ENCODE measurements at regions not wholly inside any gene's neighbourhood (a gene's known extent, or its start where the extent isn't known, plus 50 kb on each side); places are given as distances from the start of the nearest gene placed in this dataset.

DNA sequence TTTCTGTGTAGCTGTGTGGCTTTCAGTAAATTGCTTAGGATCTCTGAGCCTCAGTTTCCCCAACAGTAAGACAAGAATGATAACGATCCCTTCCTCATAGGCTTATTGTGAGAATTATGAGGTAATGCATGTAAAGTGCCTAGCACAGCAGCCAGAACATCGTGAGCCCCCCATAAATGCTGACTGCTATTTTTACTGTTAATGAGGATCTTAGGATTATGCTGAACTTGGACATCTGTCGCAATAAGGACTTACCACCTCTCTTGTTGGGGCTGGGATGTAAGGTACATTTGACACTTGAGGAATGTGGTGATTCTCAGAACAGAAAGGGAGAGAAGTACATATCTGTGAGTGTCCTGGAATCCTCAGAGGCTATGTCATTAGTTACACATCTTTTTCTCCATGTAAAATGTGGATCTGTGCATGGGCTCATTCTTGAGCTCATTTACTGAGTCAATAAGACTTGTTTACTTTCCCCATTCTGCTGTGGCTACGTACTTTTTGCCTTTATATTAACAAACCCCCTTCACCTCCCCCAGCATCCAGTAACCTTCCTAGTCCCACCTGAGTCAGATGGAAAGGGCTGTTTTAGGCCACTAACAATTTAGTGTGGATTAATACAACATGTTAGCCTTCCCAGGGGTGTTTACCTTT, 64.4 kb upstream of the PLEKHG1 start:
- no peak overlapping the region for H3K9ac ChIP-seq (ENCODE audit: low read length)
- H2BK120ac ChIP-seq (ENCODE audit: insufficient read depth, low read length, poor library complexity), result no peak overlapping the region
- H3K27ac ChIP-seq (ENCODE audit: low read depth, low read length), result no peak overlapping the region
- H3K14ac ChIP-seq (ENCODE audit: low read length), result no peak overlapping the region
- H4K12ac ChIP-seq (ENCODE audit: low read depth, low read length), result no peak overlapping the region
- no peaks in the 10 kb centered on the region for H3K9me3 ChIP-seq (ENCODE audit: insufficient read depth, low read depth, low read length)
- H3K4me3 ChIP-seq (ENCODE audit: low read depth, low read length), result no peak overlapping the region
- H4K91ac ChIP-seq (ENCODE audit: low read depth, low read length), result no peak overlapping the region
- no peaks in the 10 kb centered on the region for H3K4me1 ChIP-seq (ENCODE audit: control insufficient read depth in 1 of 2, insufficient read depth in 2 of 2, low read length in 2 of 2)
- H3K4ac ChIP-seq (ENCODE audit: low read depth, low read length), result no peak overlapping the region
- no peak overlapping the region for H2BK12ac ChIP-seq (ENCODE audit: low read length)
- H3K4me2 ChIP-seq (ENCODE audit: low read length), result no peak overlapping the region
- H2BK5ac ChIP-seq (ENCODE audit: low read depth, low read length, poor library complexity), result no peak overlapping the region
- no peak overlapping the region for H2AFZ ChIP-seq (ENCODE audit: insufficient read depth, low read length, poor library complexity)
- WGBS (ENCODE audit: extremely low coverage, insufficient coverage, insufficient read length), result no CpG with 5 or more reads among the region's 4 CpGs
- H3K23ac ChIP-seq (ENCODE audit: low read length), result no peak overlapping the region
- no peaks in the 10 kb centered on the region for H3K36me3 ChIP-seq (ENCODE audit: control insufficient read depth in 1 of 2, insufficient read depth in 2 of 2, low read length in 2 of 2)
- no peaks in the 10 kb centered on the region for H3K79me2 ChIP-seq (ENCODE audit: control insufficient read depth, insufficient read depth, low read length, poor library complexity)
- H4K8ac ChIP-seq (ENCODE audit: low read depth, low read length), result no peak overlapping the region
- H3K18ac ChIP-seq (ENCODE audit: low read length), result no peak overlapping the region
- no peak overlapping the region for H2AK5ac ChIP-seq (ENCODE audit: low read length)
- no peak for DNase-seq
- no peaks in the 10 kb centered on the region for H3K27me3 ChIP-seq (ENCODE audit: insufficient read depth, low read length)
- no peaks in the 10 kb centered on the region for H3K79me1 ChIP-seq (ENCODE audit: low read length)

DNA sequence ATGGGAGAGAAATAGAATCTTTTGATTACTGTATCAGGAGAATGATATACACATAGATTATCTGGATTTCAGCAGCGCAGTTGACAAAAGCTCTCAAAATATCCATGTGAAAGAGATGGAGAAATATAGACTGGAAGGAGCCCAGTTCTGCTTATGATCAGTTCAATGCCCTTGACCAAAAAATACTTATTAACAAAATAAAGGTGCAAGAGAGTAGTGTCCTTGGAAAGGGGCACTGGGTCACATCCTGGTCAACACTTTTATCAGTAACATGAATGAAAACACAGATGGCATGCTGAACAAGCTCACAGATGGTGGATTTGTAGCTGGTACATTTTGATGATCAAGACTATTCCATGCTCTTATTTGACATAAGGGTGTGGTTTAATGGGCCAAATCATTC, 63.9 kb upstream of the PLEKHG1 start:
- H3K9ac ChIP-seq (ENCODE audit: low read length), result no peak overlapping the region
- H2BK12ac ChIP-seq (ENCODE audit: low read length), result no peak overlapping the region
- H2BK120ac ChIP-seq (ENCODE audit: insufficient read depth, low read length, poor library complexity), result no peak overlapping the region
- no peaks in the 10 kb centered on the region for H3K79me2 ChIP-seq (ENCODE audit: control insufficient read depth, insufficient read depth, low read length, poor library complexity)
- no peaks in the 10 kb centered on the region for H3K79me1 ChIP-seq (ENCODE audit: low read length)
- no CpG with 5 or more reads among the region's 1 CpG for WGBS (ENCODE audit: extremely low coverage, insufficient coverage, insufficient read length)
- no peak overlapping the region for H3K4ac ChIP-seq (ENCODE audit: low read depth, low read length)
- no peak overlapping the region for H4K91ac ChIP-seq (ENCODE audit: low read depth, low read length)
- no peak overlapping the region for H4K12ac ChIP-seq (ENCODE audit: low read depth, low read length)
- H3K27me3 ChIP-seq (ENCODE audit: insufficient read depth, low read length), result no peaks in the 10 kb centered on the region
- no peak overlapping the region for H3K18ac ChIP-seq (ENCODE audit: low read length)
- H4K8ac ChIP-seq (ENCODE audit: low read depth, low read length), result no peak overlapping the region
- H3K23ac ChIP-seq (ENCODE audit: low read length), result no peak overlapping the region
- H3K9me3 ChIP-seq (ENCODE audit: insufficient read depth, low read depth, low read length), result no peaks in the 10 kb centered on the region
- no peak overlapping the region for H2BK5ac ChIP-seq (ENCODE audit: low read depth, low read length, poor library complexity)
- H2AK5ac ChIP-seq (ENCODE audit: low read length), result no peak overlapping the region
- H3K4me1 ChIP-seq (ENCODE audit: control insufficient read depth in 1 of 2, insufficient read depth in 2 of 2, low read length in 2 of 2), result no peaks in the 10 kb centered on the region
- H3K4me3 ChIP-seq (ENCODE audit: low read depth, low read length), result no peak overlapping the region
- no peak overlapping the region for H3K14ac ChIP-seq (ENCODE audit: low read length)
- H2AFZ ChIP-seq (ENCODE audit: insufficient read depth, low read length, poor library complexity), result no peak overlapping the region
- DNase-seq, result no peak
- H3K4me2 ChIP-seq (ENCODE audit: low read length), result no peak overlapping the region
- no peak overlapping the region for H3K27ac ChIP-seq (ENCODE audit: low read depth, low read length)
- no peaks in the 10 kb centered on the region for H3K36me3 ChIP-seq (ENCODE audit: control insufficient read depth in 1 of 2, insufficient read depth in 2 of 2, low read length in 2 of 2)

DNA sequence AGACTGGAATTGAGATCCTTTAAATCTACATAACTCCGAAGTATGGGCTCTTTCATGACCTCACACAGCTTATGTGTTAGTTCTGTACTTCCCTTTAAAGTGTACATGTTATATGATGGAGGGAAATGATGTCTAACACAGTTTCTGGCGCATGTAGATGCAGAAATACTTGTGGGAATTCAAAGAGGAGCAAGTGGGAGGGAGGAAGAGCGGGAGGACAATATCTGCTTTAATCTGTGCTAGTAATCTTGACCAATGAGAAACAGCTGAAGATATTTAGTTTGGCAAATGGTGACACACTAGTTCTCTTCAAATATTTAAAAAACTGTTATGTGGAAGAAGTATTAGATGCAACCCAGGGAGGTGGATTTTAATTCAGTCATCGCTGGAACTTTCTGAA, 62.9 kb upstream of the PLEKHG1 start:
- Histone ChIP-seq H4K91ac (ENCODE audit: low read depth, low read length) (no peak overlapping the region), H2BK120ac (ENCODE audit: insufficient read depth, low read length, poor library complexity) (no peak overlapping the region), H2BK12ac (ENCODE audit: low read length) (no peak overlapping the region), H3K79me1 (ENCODE audit: low read length) (no peaks in the 10 kb centered on the region), H3K27ac (ENCODE audit: low read depth, low read length) (no peak overlapping the region), H3K4me2 (ENCODE audit: low read length) (no peak overlapping the region), H3K36me3 (ENCODE audit: control insufficient read depth in 1 of 2, insufficient read depth in 2 of 2, low read length in 2 of 2) (no peaks in the 10 kb centered on the region), H3K18ac (ENCODE audit: low read length) (no peak overlapping the region), H3K4ac (ENCODE audit: low read depth, low read length) (no peak overlapping the region), H3K27me3 (ENCODE audit: insufficient read depth, low read length) (no peaks in the 10 kb centered on the region), H2AFZ (ENCODE audit: insufficient read depth, low read length, poor library complexity) (no peak overlapping the region), H2BK5ac (ENCODE audit: low read depth, low read length, poor library complexity) (no peak overlapping the region), H3K14ac (ENCODE audit: low read length) (no peak overlapping the region), H3K79me2 (ENCODE audit: control insufficient read depth, insufficient read depth, low read length, poor library complexity) (no peaks in the 10 kb centered on the region), H3K4me3 (ENCODE audit: low read depth, low read length) (no peak overlapping the region), H2AK5ac (ENCODE audit: low read length) (no peak overlapping the region), H4K8ac (ENCODE audit: low read depth, low read length) (no peak overlapping the region), H3K23ac (ENCODE audit: low read length) (no peak overlapping the region), H3K9me3 (ENCODE audit: insufficient read depth, low read depth, low read length) (no peaks in the 10 kb centered on the region), H3K4me1 (ENCODE audit: control insufficient read depth in 1 of 2, insufficient read depth in 2 of 2, low read length in 2 of 2) (no peaks in the 10 kb centered on the region), H3K9ac (ENCODE audit: low read length) (no peak overlapping the region), H4K12ac (ENCODE audit: low read depth, low read length) (no peak overlapping the region)
- no CpG with 5 or more reads among the region's 4 CpGs for WGBS (ENCODE audit: extremely low coverage, insufficient coverage, insufficient read length)
- no peak for DNase-seq

DNA sequence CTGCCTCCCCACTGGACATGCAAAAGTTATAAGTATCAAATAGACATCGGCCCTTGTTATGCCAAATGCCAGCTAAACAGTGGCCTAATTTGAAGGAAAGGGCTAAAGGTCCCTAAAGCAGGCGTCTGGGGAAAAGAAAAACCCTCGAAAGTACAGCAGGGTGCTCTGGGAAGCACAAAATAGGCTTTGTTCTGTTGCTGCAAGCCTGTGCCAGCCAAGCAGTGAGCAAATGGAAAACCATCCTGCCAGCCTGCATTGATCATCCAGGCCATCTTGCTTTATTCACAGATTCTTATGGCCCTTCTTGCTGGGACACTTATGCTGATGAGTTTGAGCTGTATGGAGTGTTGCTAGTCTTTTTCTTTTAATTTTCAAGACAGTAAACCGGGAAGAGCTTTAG, 62.2 kb upstream of the PLEKHG1 start:
- H3K4me1 ChIP-seq (ENCODE audit: control insufficient read depth in 1 of 2, insufficient read depth in 2 of 2, low read length in 2 of 2), result no peaks in the 10 kb centered on the region
- H2AFZ ChIP-seq (ENCODE audit: insufficient read depth, low read length, poor library complexity), result no peak overlapping the region
- H4K8ac ChIP-seq (ENCODE audit: low read depth, low read length), result no peak overlapping the region
- H3K4me2 ChIP-seq (ENCODE audit: low read length), result no peak overlapping the region
- no peak overlapping the region for H3K27ac ChIP-seq (ENCODE audit: low read depth, low read length)
- no peak overlapping the region for H3K23ac ChIP-seq (ENCODE audit: low read length)
- H3K79me1 ChIP-seq (ENCODE audit: low read length), result no peaks in the 10 kb centered on the region
- no peak overlapping the region for H4K91ac ChIP-seq (ENCODE audit: low read depth, low read length)
- no peak overlapping the region for H4K12ac ChIP-seq (ENCODE audit: low read depth, low read length)
- no CpG with 5 or more reads among the region's 4 CpGs for WGBS (ENCODE audit: extremely low coverage, insufficient coverage, insufficient read length)
- no peaks in the 10 kb centered on the region for H3K27me3 ChIP-seq (ENCODE audit: insufficient read depth, low read length)
- no peak overlapping the region for H3K4ac ChIP-seq (ENCODE audit: low read depth, low read length)
- H3K36me3 ChIP-seq (ENCODE audit: control insufficient read depth in 1 of 2, insufficient read depth in 2 of 2, low read length in 2 of 2), result no peaks in the 10 kb centered on the region
- H2AK5ac ChIP-seq (ENCODE audit: low read length), result no peak overlapping the region
- no peaks in the 10 kb centered on the region for H3K9me3 ChIP-seq (ENCODE audit: insufficient read depth, low read depth, low read length)
- H3K9ac ChIP-seq (ENCODE audit: low read length), result no peak overlapping the region
- no peak for DNase-seq
- H3K18ac ChIP-seq (ENCODE audit: low read length), result no peak overlapping the region
- H3K4me3 ChIP-seq (ENCODE audit: low read depth, low read length), result no peak overlapping the region
- no peak overlapping the region for H2BK120ac ChIP-seq (ENCODE audit: insufficient read depth, low read length, poor library complexity)
- no peak overlapping the region for H2BK12ac ChIP-seq (ENCODE audit: low read length)
- H2BK5ac ChIP-seq (ENCODE audit: low read depth, low read length, poor library complexity), result no peak overlapping the region
- H3K79me2 ChIP-seq (ENCODE audit: control insufficient read depth, insufficient read depth, low read length, poor library complexity), result no peaks in the 10 kb centered on the region
- H3K14ac ChIP-seq (ENCODE audit: low read length), result no peak overlapping the region

Measured in trophoblast cell (in vitro differentiated cells and primary cell).